HUES6 (cell line): ENCODE measurements at regions not wholly inside any gene's neighbourhood (a gene's known extent, or its start where the extent isn't known, plus 50 kb on each side); places are given as distances from the start of the nearest gene placed in this dataset.

Experiments used
- H3K27ac ChIP-seq: 2 replicates; pipeline ENCODE4 v1.7.0; 2013; ENCODE audit warnings: low read depth, mild to moderate bottlenecking, low read length, inconsistent platforms
- H3K27me3 ChIP-seq: 2 replicates; pipeline ENCODE4 v1.6.1; 2013; ENCODE audit warnings: low read length; ENCODE audit not compliant: control insufficient read depth, insufficient read depth
- H3K36me3 ChIP-seq: 2 replicates; pipeline ENCODE4 v1.6.1; 2013; ENCODE audit warnings: low read length; ENCODE audit not compliant: control insufficient read depth, insufficient read depth
- H3K4me1 ChIP-seq: 2 replicates; pipeline ENCODE4 v1.6.1; 2013; ENCODE audit warnings: low read length; ENCODE audit not compliant: control insufficient read depth, insufficient read depth
- H3K4me3 ChIP-seq: 2 replicates; pipeline ENCODE4 v1.5.1; 2013; ENCODE audit warnings: low read depth, low read length
- H3K9ac ChIP-seq: one replicate; pipeline ENCODE4 v1.6.1; 2013; ENCODE audit warnings: mild to moderate bottlenecking, low read length
- H3K9me3 ChIP-seq: 2 replicates; pipeline ENCODE4 v1.6.1; 2013; ENCODE audit warnings: low read depth, low read length; ENCODE audit not compliant: control insufficient read depth, insufficient read depth

GRCh38 chr6:145380186-145380585, 355.1 kb downstream of the EPM2A start:
- no peaks in the 10 kb centered on the region for H3K36me3 ChIP-seq

GRCh38 chr6:145381941-145382340, 353.4 kb downstream of the EPM2A start:
- no peak overlapping the region for H3K4me3 ChIP-seq
- H3K9ac ChIP-seq, result no peak overlapping the region
- no peaks in the 10 kb centered on the region for H3K4me1 ChIP-seq
- no peak overlapping the region for H3K27ac ChIP-seq
- peaks cover 11% of the 10 kb centered on the region for H3K9me3 ChIP-seq
- H3K27me3 ChIP-seq, result no peaks in the 10 kb centered on the region
- no peaks in the 10 kb centered on the region for H3K36me3 ChIP-seq

More at GRCh38 chr6:145380186-145380585, 355.1 kb downstream of the EPM2A start:
- no peak overlapping the region for H3K27ac ChIP-seq
- no peak overlapping the region for H3K4me3 ChIP-seq
- H3K9me3 ChIP-seq, result peaks cover 11% of the 10 kb centered on the region
- no peaks in the 10 kb centered on the region for H3K27me3 ChIP-seq
- no peak overlapping the region for H3K9ac ChIP-seq
- no peaks in the 10 kb centered on the region for H3K4me1 ChIP-seq

- no peaks in the 10 kb centered on the region for H3K36me3 ChIP-seq
- no peak overlapping the region for H3K4me3 ChIP-seq
- no peak overlapping the region for H3K9ac ChIP-seq
- no peak overlapping the region for H3K27ac ChIP-seq
- H3K4me1 ChIP-seq, result no peaks in the 10 kb centered on the region
- H3K9me3 ChIP-seq, result peaks cover 3% of the 10 kb centered on the region; the same call in 1 of the 2 replicates
- H3K27me3 ChIP-seq, result no peaks in the 10 kb centered on the region
Measured at GRCh38 chr6:145383428-145383827, 351.9 kb downstream of the EPM2A start.

GRCh38 chr6:145384503-145384902, 350.8 kb downstream of the EPM2A start:
- no peaks in the 10 kb centered on the region for H3K4me1 ChIP-seq
- H3K9ac ChIP-seq, result no peak overlapping the region
- no peaks in the 10 kb centered on the region for H3K36me3 ChIP-seq
- no peak overlapping the region for H3K4me3 ChIP-seq
- no peaks in the 10 kb centered on the region for H3K27me3 ChIP-seq
- H3K27ac ChIP-seq, result no peak overlapping the region
- H3K9me3 ChIP-seq, result no peaks in the 10 kb centered on the region

GRCh38 chr6:145396499-145396898, 338.8 kb downstream of the EPM2A start:
- H3K4me3 ChIP-seq, result no peak overlapping the region
- H3K9ac ChIP-seq, result no peak overlapping the region
- H3K9me3 ChIP-seq, result no peaks in the 10 kb centered on the region
- no peaks in the 10 kb centered on the region for H3K27me3 ChIP-seq
- H3K4me1 ChIP-seq, result no peaks in the 10 kb centered on the region
- no peak overlapping the region for H3K27ac ChIP-seq
- no peaks in the 10 kb centered on the region for H3K36me3 ChIP-seq

GRCh38 chr6:145400508-145400907, 334.8 kb downstream of the EPM2A start:
- H3K4me3 ChIP-seq, result no peak overlapping the region
- H3K27me3 ChIP-seq, result no peaks in the 10 kb centered on the region
- no peak overlapping the region for H3K9ac ChIP-seq

GRCh38 chr6:145405006-145405551, 330.2 kb downstream of the EPM2A start:
- Histone ChIP-seq H3K9me3 (no peaks in the 10 kb centered on the region), H3K27me3 (no peaks in the 10 kb centered on the region), H3K27ac (no peak overlapping the region), H3K9ac (no peak overlapping the region), H3K4me3 (no peak overlapping the region), H3K4me1 (no peaks in the 10 kb centered on the region), H3K36me3 (no peaks in the 10 kb centered on the region)

More at GRCh38 chr6:145400508-145400907, 334.8 kb downstream of the EPM2A start:
- H3K36me3 ChIP-seq, result no peaks in the 10 kb centered on the region
- no peaks in the 10 kb centered on the region for H3K4me1 ChIP-seq
- no peak overlapping the region for H3K27ac ChIP-seq
- H3K9me3 ChIP-seq, result no peaks in the 10 kb centered on the region

GRCh38 chr6:145406783-145407182, 328.5 kb downstream of the EPM2A start:
- Histone ChIP-seq H3K9ac (no peak overlapping the region), H3K27ac (no peak overlapping the region), H3K4me3 (no peak overlapping the region), H3K36me3 (no peaks in the 10 kb centered on the region), H3K4me1 (no peaks in the 10 kb centered on the region), H3K9me3 (no peaks in the 10 kb centered on the region), H3K27me3 (no peaks in the 10 kb centered on the region)

- Histone ChIP-seq H3K36me3 (no peaks in the 10 kb centered on the region), H3K4me3 (no peak overlapping the region), H3K4me1 (no peaks in the 10 kb centered on the region), H3K27ac (no peak overlapping the region), H3K27me3 (no peaks in the 10 kb centered on the region), H3K9ac (no peak overlapping the region), H3K9me3 (no peaks in the 10 kb centered on the region)
Measured at GRCh38 chr6:145415616-145416015, 319.7 kb downstream of the EPM2A start.

- no peak overlapping the region for H3K9ac ChIP-seq
- no peaks in the 10 kb centered on the region for H3K4me1 ChIP-seq
Measured at GRCh38 chr6:145420599-145420998, 314.7 kb downstream of the EPM2A start.

GRCh38 chr6:145423936-145424335, 311.4 kb downstream of the EPM2A start:
- Histone ChIP-seq H3K9me3 (no peaks in the 10 kb centered on the region), H3K9ac (no peak overlapping the region), H3K36me3 (no peaks in the 10 kb centered on the region), H3K27me3 (no peaks in the 10 kb centered on the region), H3K27ac (no peak overlapping the region), H3K4me1 (peaks cover 7% of the 10 kb centered on the region; the same call in 1 of the 2 replicates), H3K4me3 (no peak overlapping the region)

More at GRCh38 chr6:145420599-145420998, 314.7 kb downstream of the EPM2A start:
- Histone ChIP-seq H3K4me3 (no peak overlapping the region), H3K27me3 (no peaks in the 10 kb centered on the region), H3K36me3 (no peaks in the 10 kb centered on the region), H3K27ac (no peak overlapping the region), H3K9me3 (no peaks in the 10 kb centered on the region)
